Keratinocyte (primary cell): ENCODE measurements at regions not wholly inside any gene's neighbourhood (a gene's known extent, or its start where the extent isn't known, plus 50 kb on each side); places are given as distances from the start of the nearest gene placed in this dataset.

Source experiments
- DNase-seq: peaks from one replicate; pipeline ENCODE4 v3.0.0-alpha.2; 2011; ENCODE audit warnings: low read depth, missing footprints, low spot score
- FAIRE-seq: peaks from 2 replicates; lab custom pipeline; 2011; peaks lifted over from hg19 to GRCh38; lab: Jason Lieb, UNC
- H2AFZ ChIP-seq: 2 replicates; pipeline ENCODE4 v1.6.0; 2012; ENCODE audit warnings: low read length, control low read depth, inconsistent platforms; ENCODE audit not compliant: control insufficient read depth
- H3K27ac ChIP-seq: 2 replicates; pipeline ENCODE4 v1.5.1; 2011; ENCODE audit warnings: low read length; ENCODE audit not compliant: control insufficient read depth, insufficient read depth
- H3K27me3 ChIP-seq: 3 replicates; pipeline ENCODE4 v1.6.0; 2011; ENCODE audit warnings: low read length; ENCODE audit not compliant: control insufficient read depth, insufficient read depth; ENCODE audit errors: extremely low read depth
- H3K36me3 ChIP-seq, 2 experiments: 2 replicates in 1 of 2; 3 replicates in 1 of 2; pipeline ENCODE4 v1.5.1; 2011; ENCODE audit warnings: low read length in 2 of 2, mild to moderate bottlenecking in 1 of 2; ENCODE audit not compliant: control insufficient read depth in 2 of 2, insufficient read depth in 2 of 2; ENCODE audit errors: extremely low read depth in 1 of 2
- H3K4me1 ChIP-seq: 3 replicates; pipeline ENCODE4 v1.5.1; 2011; ENCODE audit warnings: low read length; ENCODE audit not compliant: control insufficient read depth, insufficient read depth; ENCODE audit errors: extremely low read depth
- H3K4me2 ChIP-seq: 3 replicates; pipeline ENCODE4 v1.6.0; 2011; ENCODE audit warnings: low read depth, low read length; ENCODE audit not compliant: control insufficient read depth, insufficient read depth; ENCODE audit errors: extremely low read depth
- H3K4me3 ChIP-seq, 3 experiments: fragments of 200-600 bp in 1 of 3; sonication (generic) in 1 of 3; 2 replicates in 2 of 3; 3 replicates in 1 of 3; pipeline ENCODE4 v1.5.1; 2011 to 2016; ENCODE audit warnings: low read length in 3 of 3, mild to moderate bottlenecking in 3 of 3, control low read depth in 2 of 3, inconsistent platforms in 1 of 3, low read depth in 1 of 3, mixed read lengths in 1 of 3, mixed run types in 1 of 3, moderate library complexity in 1 of 3; ENCODE audit not compliant: control insufficient read depth in 2 of 3, insufficient read depth in 2 of 3; ENCODE audit errors: extremely low read depth in 1 of 3
- H3K79me2 ChIP-seq: 2 replicates; pipeline ENCODE4 v1.6.0; 2012; ENCODE audit warnings: low read length; ENCODE audit not compliant: control insufficient read depth, insufficient read depth
- H3K9ac ChIP-seq: 3 replicates; pipeline ENCODE4 v1.6.0; 2011; ENCODE audit warnings: low read length; ENCODE audit not compliant: control insufficient read depth, insufficient read depth; ENCODE audit errors: extremely low read depth
- H3K9me1 ChIP-seq: 3 replicates; pipeline ENCODE4 v1.6.0; 2011; ENCODE audit warnings: low read length; ENCODE audit not compliant: control insufficient read depth, insufficient read depth; ENCODE audit errors: extremely low read depth
- H3K9me3 ChIP-seq: 2 replicates; pipeline ENCODE4 v1.5.1; 2012; ENCODE audit warnings: low read depth, low read length; ENCODE audit not compliant: control insufficient read depth
- H4K20me1 ChIP-seq: 3 replicates; pipeline ENCODE4 v1.6.0; 2011; ENCODE audit warnings: low read length; ENCODE audit not compliant: control insufficient read depth, insufficient read depth; ENCODE audit errors: extremely low read depth
- EZH2 ChIP-seq: IDR thresholded peaks from one replicate; pipeline ENCODE4 v1.6.1; 2012; ENCODE audit warnings: inconsistent platforms, mild to moderate bottlenecking, low read length, moderate library complexity
- dilution Hi-C: fragments of 300-500 bp; cut with MboI; formaldehyde crosslinking; loops from one replicate; pipeline ENCODE4 v1.7.0; 2020; ENCODE audit warnings: low sequenced_read_pairs; ENCODE audit not compliant: extremely low pct_ligation_motif_present
- TF ChIP-seq, protein P1 (sequence below), 3 experiments: IDR thresholded peaks in 1 of 3; conservative IDR thresholded peaks in 1 of 3; optimal IDR thresholded peaks in 1 of 3; 2 replicates in 2 of 3; 3 replicates in 1 of 3; pipeline versions ENCODE3 to v1.5.1; 2011; ENCODE audit warnings: low read length in 3 of 3, mild to moderate bottlenecking in 3 of 3, moderate library complexity in 2 of 3, control low read depth in 1 of 3, inconsistent platforms in 1 of 3; ENCODE audit not compliant: insufficient read depth in 2 of 3; ENCODE audit errors: extremely low read depth in 1 of 3

DNA sequence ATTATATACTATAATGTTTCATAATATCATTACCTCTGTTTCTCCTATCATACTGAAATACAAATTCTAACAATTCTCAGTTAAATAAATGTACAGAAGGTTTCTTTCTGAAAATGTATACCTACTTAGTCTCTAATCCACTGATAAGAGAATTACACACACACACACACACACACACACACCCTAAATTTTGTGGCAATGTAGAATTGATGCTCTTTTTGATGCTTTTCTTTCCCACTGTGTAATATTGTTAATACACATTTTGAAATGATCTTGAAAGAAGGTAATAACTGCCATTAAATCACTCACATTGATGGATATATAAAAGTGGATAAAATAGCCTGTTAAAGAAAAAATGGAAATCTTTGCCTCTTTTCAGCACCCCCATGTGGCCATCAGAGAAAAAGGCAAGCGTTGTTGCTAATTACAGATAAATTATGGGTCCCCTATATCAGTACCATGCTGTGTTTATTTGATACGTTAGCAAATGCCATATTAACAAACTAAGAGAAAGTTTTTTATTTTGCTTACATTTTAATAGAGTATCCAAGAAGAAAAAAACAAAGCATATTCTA, 76.6 kb upstream of the VGLL2 start:
- no peak for FAIRE-seq
- Histone ChIP-seq H3K9me3 (peaks cover 2% of the 10 kb centered on the region), H3K27me3 (no peaks in the 10 kb centered on the region), H4K20me1 (no peaks in the 10 kb centered on the region), H3K36me3 (no peaks in the 10 kb centered on the region), H3K9ac (no peak overlapping the region), H3K4me2 (no peak overlapping the region), H3K79me2 (no peaks in the 10 kb centered on the region), H3K4me1 (no peaks in the 10 kb centered on the region), H3K4me3 (no peak overlapping the region), H3K27ac (no peak overlapping the region), H2AFZ (no peak overlapping the region), H3K9me1 (no peaks in the 10 kb centered on the region)
- no peak for DNase-seq
- TF ChIP-seq EZH2, result no peak
- TF ChIP-seq, protein P1, sequence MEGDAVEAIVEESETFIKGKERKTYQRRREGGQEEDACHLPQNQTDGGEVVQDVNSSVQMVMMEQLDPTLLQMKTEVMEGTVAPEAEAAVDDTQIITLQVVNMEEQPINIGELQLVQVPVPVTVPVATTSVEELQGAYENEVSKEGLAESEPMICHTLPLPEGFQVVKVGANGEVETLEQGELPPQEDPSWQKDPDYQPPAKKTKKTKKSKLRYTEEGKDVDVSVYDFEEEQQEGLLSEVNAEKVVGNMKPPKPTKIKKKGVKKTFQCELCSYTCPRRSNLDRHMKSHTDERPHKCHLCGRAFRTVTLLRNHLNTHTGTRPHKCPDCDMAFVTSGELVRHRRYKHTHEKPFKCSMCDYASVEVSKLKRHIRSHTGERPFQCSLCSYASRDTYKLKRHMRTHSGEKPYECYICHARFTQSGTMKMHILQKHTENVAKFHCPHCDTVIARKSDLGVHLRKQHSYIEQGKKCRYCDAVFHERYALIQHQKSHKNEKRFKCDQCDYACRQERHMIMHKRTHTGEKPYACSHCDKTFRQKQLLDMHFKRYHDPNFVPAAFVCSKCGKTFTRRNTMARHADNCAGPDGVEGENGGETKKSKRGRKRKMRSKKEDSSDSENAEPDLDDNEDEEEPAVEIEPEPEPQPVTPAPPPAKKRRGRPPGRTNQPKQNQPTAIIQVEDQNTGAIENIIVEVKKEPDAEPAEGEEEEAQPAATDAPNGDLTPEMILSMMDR (optimal IDR thresholded peaks at IDR 0.05 in 1 of 3, IDR thresholded peaks at IDR 0.05 in 1 of 3, conservative IDR thresholded peaks at IDR 0.05 in 1 of 3; ENCODE audit: extremely low read depth in 1 of 3, insufficient read depth in 2 of 3, low read length in 3 of 3), result peak in 2 of 3 experiments; percentile 41 to 53
- dilution Hi-C loops, result no loop called here

DNA sequence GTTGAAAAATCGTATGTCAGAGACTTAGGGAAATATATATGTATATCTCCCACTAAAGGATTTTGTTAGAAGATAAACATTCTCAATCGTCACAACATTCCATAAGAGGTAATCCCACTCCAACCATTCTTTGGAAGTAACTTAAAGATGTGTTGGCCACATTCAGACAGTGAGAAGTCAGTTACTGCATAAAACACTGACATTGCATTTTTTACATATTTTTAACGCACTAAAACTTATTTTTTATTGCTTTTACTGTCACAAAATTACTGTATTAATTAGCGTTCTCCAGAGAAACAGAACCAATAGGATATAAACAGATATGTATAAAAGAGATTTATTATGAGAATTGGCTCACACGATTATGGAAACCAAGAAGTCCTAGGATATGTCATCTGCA, 74.3 kb upstream of the VGLL2 start:
- DNase-seq (no peak), FAIRE-seq (no peak)
- Histone ChIP-seq H4K20me1 (no peaks in the 10 kb centered on the region), H2AFZ (no peak overlapping the region), H3K4me2 (no peak overlapping the region), H3K36me3 (no peaks in the 10 kb centered on the region), H3K9ac (no peak overlapping the region), H3K9me1 (no peaks in the 10 kb centered on the region), H3K27ac (no peak overlapping the region), H3K4me3 (no peak overlapping the region), H3K4me1 (no peaks in the 10 kb centered on the region), H3K79me2 (no peaks in the 10 kb centered on the region), H3K9me3 (peaks cover 2% of the 10 kb centered on the region), H3K27me3 (no peaks in the 10 kb centered on the region)
- dilution Hi-C loops, result no loop called here
- TF ChIP-seq, protein P1 (optimal IDR thresholded peaks at IDR 0.05 in 1 of 3, IDR thresholded peaks at IDR 0.05 in 1 of 3, conservative IDR thresholded peaks at IDR 0.05 in 1 of 3; ENCODE audit: extremely low read depth in 1 of 3, insufficient read depth in 2 of 3, low read length in 3 of 3), result no peak
- no peak for TF ChIP-seq EZH2
